Kidney (tissue), 10 donors: ENCODE measurements at regions not wholly inside any gene's neighbourhood (a gene's known extent, or its start where the extent isn't known, plus 50 kb on each side); places are given as distances from the start of the nearest gene placed in this dataset.
A peak's percentile ranks its signal among the peaks of the same experiment; 100 is the strongest.
"Not testable (repeated sequence)": the region's sequence is repeated elsewhere in the genome, so short reads cannot be mapped to it uniquely, and the experiment has no call there.

Source experiments
- DNase-seq, 5 donors: peaks; one replicate each; pipeline ENCODE4 v3.0.0-alpha.2; 2013 to 2020
- FAIRE-seq: peaks from 2 replicates; lab custom pipeline; 2012; peaks lifted over from hg19 to GRCh38; lab: Jason Lieb, UNC
- H3K27ac ChIP-seq, 2 donors: one replicate each; pipeline ENCODE4 v1.7.0; 2013; ENCODE audit warnings: low read depth in 2 of 2, low read length in 2 of 2, inconsistent platforms in 1 of 2
- H3K27me3 ChIP-seq: one replicate; pipeline ENCODE4 v1.7.1; 2013; ENCODE audit warnings: low read length, inconsistent platforms; ENCODE audit not compliant: control insufficient read depth, insufficient read depth
- H3K36me3 ChIP-seq, 3 donors: one replicate each; pipeline versions ENCODE4 v1.7.0 to v1.7.1; 2013; ENCODE audit warnings: low read length in 3 of 3, control low read depth in 1 of 3, inconsistent platforms in 1 of 3; ENCODE audit not compliant: insufficient read depth in 3 of 3, control insufficient read depth in 2 of 3
- H3K4me1 ChIP-seq, 3 donors: one replicate each; pipeline versions ENCODE4 v1.7.0 to v1.7.1; 2013; ENCODE audit warnings: low read length in 3 of 3, inconsistent platforms in 1 of 3, low read depth in 1 of 3; ENCODE audit not compliant: control insufficient read depth in 2 of 3, insufficient read depth in 2 of 3
- H3K4me3 ChIP-seq, 3 donors: one replicate each; pipeline versions ENCODE4 v1.7.0 to v1.8.1; 2013; ENCODE audit warnings: low read length in 3 of 3, control low read depth in 1 of 3, inconsistent platforms in 1 of 3
- H3K9ac ChIP-seq, 3 donors: one replicate each; pipeline versions ENCODE4 v1.7.0 to v1.7.1; 2013; ENCODE audit warnings: low read length in 3 of 3, control low read depth in 1 of 3, inconsistent platforms in 1 of 3
- H3K9me3 ChIP-seq, 3 donors: one replicate each; pipeline versions ENCODE4 v1.7.0 to v1.7.1; 2013; ENCODE audit warnings: low read length in 3 of 3, control low read depth in 1 of 3, inconsistent platforms in 1 of 3; ENCODE audit not compliant: control insufficient read depth in 2 of 3, insufficient read depth in 1 of 3
- intact Hi-C: fragments of 100-400 bp; cut with DNase I; formaldehyde crosslinking; loops from one replicate; pipeline ENCODE4 v1.11.1; 2022
- donor health status: control.
- donor health status: control.
- donor health status: DM: yes; HTN: yes; CAD: no.
- donor health status: Normal renal cell carcinoma (clear cell type).

GRCh38 chr1:161454865-161455707 lies 50.2 kb upstream of the FCGR2A start:
- H3K27me3 ChIP-seq, H3K4me1 ChIP-seq, H3K27ac ChIP-seq, DNase-seq, H3K36me3 ChIP-seq, H3K4me3 ChIP-seq, FAIRE-seq, intact Hi-C loops, H3K9me3 ChIP-seq, H3K9ac ChIP-seq: not testable (repeated sequence)

DNA sequence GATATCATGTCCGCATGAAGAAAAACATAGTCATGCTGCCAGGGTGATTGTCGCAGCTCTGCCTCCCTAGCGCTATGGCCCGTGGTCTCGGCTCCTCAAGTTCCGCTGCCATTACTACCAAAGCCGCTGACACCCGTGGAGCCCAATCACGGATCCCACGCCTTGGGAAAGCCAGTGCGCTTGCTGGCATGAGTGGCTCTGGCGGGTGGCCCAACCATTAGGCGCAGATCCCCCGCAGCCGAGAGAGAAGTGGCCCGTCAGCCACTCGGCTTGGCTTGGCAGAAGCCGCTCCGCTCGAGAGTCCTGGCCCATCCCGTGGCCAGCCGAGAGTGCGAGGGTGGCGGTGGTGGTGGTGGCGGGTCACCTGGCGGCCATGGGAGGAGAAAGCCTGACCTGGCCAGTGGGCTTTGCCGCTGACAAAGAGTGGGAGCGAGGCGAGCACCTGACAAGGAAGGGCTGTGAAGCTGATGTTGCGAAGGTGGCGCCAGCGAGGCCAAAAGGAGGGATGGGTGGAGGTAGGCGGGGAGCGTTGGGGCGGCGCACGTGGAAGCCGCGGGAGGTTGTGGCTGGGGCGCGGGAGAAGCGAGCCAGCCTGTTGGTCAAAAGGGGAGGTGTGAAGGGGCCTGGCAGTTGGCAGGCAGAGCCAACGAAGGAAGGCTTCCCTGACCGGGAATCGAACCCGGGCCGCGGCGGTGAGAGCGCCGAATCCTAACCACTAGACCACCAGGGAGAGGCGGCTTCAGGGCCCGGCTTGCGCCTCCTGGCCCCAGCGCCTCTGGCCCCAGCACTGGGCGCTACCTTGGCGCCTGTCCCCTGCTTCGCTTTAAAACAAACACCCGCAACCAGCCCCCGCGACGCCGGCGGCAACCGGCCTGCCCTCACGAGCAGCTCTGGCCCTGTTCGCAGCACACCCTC lies 51.0 kb upstream of the FCGR2A start:
- H3K4me3 ChIP-seq, H3K36me3 ChIP-seq, H3K4me1 ChIP-seq, H3K27ac ChIP-seq, H3K9ac ChIP-seq, H3K27me3 ChIP-seq, intact Hi-C loops, FAIRE-seq, H3K9me3 ChIP-seq: not testable (repeated sequence)
- DNase-seq = peak in 1 of 5 donors; percentile 94

DNA sequence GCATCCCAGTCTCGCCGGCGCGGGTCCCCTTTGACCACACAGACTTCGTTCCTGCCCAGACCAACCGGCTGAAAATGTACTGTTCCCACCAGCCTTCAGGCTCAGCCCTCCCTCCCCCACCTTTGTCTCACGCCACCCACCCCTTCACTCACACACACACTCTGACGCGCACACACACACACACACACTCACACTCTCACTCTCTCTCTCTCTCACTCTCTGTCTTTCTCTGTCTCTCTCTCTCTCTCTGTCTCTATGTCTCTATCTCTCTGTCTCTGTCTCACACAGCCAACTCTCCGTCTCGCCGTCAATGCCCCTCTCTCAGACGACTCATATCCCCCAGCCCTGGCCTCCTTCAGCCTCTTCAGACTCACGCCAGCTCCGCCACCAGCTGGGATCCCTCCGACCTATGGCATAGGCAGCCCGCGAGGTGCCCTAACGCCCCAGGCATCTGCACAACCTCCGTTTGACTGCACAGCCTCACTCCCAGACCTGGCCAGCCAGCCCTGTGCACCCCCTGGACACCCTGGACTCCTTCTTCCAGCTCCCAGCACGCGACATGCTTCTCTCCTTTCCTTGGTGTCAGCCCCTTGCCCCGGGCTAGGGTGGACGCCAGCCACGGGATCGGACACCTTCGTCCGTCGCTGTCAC lies 53.4 kb upstream of the FCGR2A start:
- DNase-seq, H3K36me3 ChIP-seq, H3K9ac ChIP-seq, H3K9me3 ChIP-seq, H3K4me3 ChIP-seq, H3K4me1 ChIP-seq, FAIRE-seq, H3K27ac ChIP-seq, H3K27me3 ChIP-seq, intact Hi-C loops: not testable (repeated sequence)

- not testable (repeated sequence) for FAIRE-seq
These were observed 57.4 kb upstream of the FCGR2A start for GRCh38 chr1:161447760-161448332.

DNA sequence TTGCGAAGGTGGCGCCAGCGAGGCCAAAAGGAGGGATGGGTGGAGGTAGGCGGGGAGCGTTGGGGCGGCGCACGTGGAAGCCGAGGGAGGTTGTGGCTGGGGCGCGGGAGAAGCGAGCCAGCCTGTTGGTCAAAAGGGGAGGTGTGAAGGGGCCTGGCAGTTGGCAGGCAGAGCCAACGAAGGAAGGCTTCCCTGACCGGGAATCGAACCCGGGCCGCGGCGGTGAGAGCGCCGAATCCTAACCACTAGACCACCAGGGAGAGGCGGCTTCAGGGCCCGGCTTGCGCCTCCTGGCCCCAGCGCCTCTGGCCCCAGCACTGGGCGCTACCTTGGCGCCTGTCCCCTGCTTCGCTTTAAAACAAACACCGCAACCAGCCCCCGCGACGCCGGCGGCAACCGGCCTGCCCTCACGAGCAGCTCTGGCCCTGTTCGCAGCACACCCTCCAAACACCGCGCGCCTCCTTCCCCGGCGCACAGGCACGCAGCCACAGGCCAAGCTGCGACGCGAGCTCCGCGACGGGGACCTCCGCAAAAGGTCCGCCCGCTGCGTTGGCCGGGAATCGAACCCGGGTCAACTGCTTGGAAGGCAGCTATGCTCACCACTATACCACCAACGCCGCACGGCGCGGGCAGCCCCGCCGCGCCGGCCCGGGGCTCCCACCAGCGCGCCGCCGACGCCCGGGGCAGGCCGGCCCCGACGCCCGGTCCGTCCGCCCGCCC lies 58.1 kb upstream of the FCGR2A start:
- H3K4me1 ChIP-seq, H3K27ac ChIP-seq, H3K9me3 ChIP-seq, FAIRE-seq, H3K9ac ChIP-seq, H3K36me3 ChIP-seq, H3K4me3 ChIP-seq, H3K27me3 ChIP-seq, intact Hi-C loops, DNase-seq: not testable (repeated sequence)

More at GRCh38 chr1:161447760-161448332, 57.4 kb upstream of the FCGR2A start:
- H3K27ac ChIP-seq, H3K4me3 ChIP-seq, H3K9ac ChIP-seq, H3K27me3 ChIP-seq, H3K36me3 ChIP-seq, DNase-seq, H3K4me1 ChIP-seq, H3K9me3 ChIP-seq, intact Hi-C loops: not testable (repeated sequence)

DNA sequence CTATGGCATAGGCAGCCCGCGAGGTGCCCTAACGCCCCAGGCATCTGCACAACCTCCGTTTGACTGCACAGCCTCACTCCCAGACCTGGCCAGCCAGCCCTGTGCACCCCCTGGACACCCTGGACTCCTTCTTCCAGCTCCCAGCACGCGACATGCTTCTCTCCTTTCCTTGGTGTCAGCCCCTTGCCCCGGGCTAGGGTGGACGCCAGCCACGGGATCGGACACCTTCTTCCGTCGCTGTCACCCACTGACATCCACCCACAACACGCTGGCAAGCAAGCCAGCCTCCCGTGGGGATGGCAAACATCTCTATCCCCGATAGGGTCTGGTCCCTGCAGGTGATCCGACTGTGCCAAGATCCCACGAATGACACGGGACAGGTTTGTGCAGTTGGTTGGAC lies 60.5 kb upstream of the FCGR2A start:
- H3K27me3 ChIP-seq, H3K4me1 ChIP-seq, H3K36me3 ChIP-seq, intact Hi-C loops, H3K9ac ChIP-seq, FAIRE-seq, H3K4me3 ChIP-seq, H3K27ac ChIP-seq, H3K9me3 ChIP-seq: not testable (repeated sequence)
- peak in 1 of 5 donors; percentile 88 for DNase-seq

DNA sequence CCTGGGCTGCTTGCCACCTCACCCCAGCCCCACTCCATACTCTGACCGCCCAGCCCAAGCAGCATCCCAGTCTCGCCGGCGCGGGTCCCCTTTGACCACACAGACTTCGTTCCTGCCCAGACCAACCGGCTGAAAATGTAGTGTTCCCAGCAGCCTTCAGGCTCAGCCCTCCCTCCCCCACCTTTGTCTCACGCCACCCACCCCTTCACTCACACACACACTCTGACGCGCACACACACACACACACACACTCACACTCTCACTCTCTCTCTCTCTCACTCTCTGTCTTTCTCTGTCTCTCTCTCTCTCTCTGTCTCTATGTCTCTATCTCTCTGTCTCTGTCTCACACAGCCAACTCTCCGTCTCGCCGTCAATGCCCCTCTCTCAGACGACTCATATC lies 61.0 kb upstream of the FCGR2A start:
- H3K9ac ChIP-seq, H3K4me1 ChIP-seq, intact Hi-C loops, H3K4me3 ChIP-seq, DNase-seq, H3K27ac ChIP-seq, FAIRE-seq, H3K9me3 ChIP-seq, H3K36me3 ChIP-seq, H3K27me3 ChIP-seq: not testable (repeated sequence)
